ENCODE measurements at regions not wholly inside any gene's neighbourhood (a gene's known extent, or its start where the extent isn't known, plus 50 kb on each side); places are given as distances from the start of the nearest gene placed in this dataset.

DNA sequence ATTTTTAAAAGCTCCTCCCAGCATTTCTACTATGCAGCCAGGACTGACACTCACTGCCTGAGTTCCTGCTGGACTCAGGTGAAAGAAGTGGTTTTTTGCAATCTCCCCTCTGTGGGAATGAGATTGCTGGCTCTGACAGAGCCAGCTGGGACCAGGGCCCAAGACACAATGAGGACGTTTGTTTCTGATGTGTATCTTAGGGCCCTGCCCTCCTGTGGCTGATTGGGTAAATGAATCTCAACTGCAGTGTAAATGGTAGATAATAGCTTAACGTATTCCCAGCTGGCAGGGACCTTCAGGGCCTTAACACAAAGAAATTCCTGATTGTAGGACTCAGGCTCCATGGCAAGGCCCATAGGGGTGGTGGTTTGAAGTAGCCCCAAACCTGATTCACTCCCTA lies 85.8 kb upstream of the PRPS1 start:
- Mint-ChIP-seq H3K27ac (no peak overlapping the region), H3K27me3 (no peaks in the 10 kb centered on the region), H3K36me3 (no peaks in the 10 kb centered on the region), H3K4me1 (no peaks in the 10 kb centered on the region), H3K4me3 (no peak overlapping the region), H3K9me3 (no peaks in the 10 kb centered on the region)

DNA sequence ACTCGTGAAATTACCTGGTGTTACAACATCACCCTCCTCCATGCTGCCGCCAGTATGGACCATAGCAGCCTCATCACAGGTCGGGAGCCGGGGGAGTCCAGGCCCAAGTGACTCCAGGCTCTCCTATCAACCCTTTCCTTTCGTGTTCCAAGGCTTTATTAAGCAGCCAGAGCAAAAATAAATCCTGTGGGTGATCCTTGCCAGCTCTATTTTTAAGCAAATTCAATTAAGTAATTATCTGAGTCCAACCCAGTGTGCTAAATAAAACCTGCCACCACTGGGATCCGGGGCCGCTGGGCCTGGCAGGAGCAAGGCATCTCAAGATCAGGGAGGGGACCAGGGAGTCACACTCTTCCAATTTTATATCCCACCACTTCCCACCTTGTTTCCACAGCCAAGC lies 80.7 kb upstream of the PRPS1 start:
- Mint-ChIP-seq H3K4me1 (peaks cover 0 to 1% (median 0%) of the 10 kb centered on the region in 3 donors), H3K27ac (no peak overlapping the region), H3K9me3 (no peaks in the 10 kb centered on the region), H3K27me3 (peaks cover 3% of the 10 kb centered on the region), H3K4me3 (no peak overlapping the region), H3K36me3 (no peaks in the 10 kb centered on the region)

DNA sequence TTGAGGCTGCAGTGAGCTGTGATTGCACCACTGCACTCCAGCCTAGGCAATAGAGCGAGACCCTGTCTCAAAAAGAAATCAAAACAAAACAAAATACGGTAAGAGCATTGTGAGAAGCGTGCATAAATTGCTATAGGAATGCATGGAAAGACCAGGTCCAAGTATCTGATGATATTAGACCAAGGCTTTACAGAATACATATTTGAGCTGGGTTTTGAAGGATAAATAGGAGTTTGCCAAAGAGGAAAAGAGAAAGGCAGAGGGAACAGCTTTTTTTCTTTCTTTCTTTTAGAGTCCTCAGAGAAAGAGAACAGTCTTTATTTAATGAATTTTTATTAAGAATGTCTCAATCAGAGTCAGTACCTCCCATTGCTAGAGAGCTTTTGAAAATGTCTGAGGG lies 79.5 kb upstream of the PRPS1 start:
- Mint-ChIP-seq H3K27me3 (peaks cover 3% of the 10 kb centered on the region), H3K27ac (no peak overlapping the region), H3K9me3 (no peaks in the 10 kb centered on the region), H3K4me1 (peaks cover 0 to 1% (median 0%) of the 10 kb centered on the region in 3 donors), H3K4me3 (no peak overlapping the region), H3K36me3 (no peaks in the 10 kb centered on the region)

DNA sequence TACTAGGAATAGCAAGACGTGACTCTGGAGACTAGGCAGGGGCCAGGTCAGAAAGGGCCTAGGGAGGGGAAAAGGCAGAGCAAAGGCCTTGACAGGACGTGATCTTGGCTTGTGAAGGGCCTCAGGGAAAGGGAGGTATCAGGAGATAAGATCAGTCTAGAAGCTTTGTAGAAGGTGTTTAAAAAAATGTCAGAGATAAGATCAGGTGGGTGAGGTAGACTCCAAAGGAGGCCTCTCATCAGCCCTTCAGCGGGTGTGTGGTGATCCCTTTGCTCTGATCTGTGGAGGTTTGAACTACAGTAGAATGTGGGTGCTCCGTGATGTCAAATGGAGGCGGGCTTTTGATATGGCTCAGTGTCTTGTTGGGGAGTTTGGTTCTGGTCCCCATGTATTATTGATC lies 78.8 kb upstream of the PRPS1 start:
- Mint-ChIP-seq H3K9me3 (no peaks in the 10 kb centered on the region), H3K4me1 (peaks cover 0 to 1% (median 0%) of the 10 kb centered on the region in 3 donors), H3K36me3 (no peaks in the 10 kb centered on the region), H3K27me3 (peaks cover 3% of the 10 kb centered on the region), H3K4me3 (no peak overlapping the region), H3K27ac (no peak overlapping the region)

DNA sequence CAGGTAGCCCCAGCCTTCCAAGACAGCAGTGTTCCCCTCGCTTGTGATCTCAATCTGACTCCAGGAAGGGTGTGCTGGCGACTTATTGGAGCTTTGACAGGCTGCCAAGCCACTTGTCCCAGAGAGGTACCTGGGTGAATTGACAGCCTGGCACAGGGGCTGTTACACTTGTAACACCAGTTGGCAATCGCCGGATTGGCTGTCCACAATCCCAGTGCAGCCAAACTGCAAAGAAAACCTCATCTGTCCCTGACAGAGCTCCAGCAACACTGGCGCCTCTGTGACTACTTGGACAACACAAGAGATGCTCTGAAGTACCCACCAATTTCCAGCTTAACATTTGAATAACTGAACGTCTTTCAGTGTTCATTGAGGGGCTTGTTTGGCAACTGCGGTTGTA lies 76.8 kb upstream of the PRPS1 start:
- no peak overlapping the region for H3K4me3 Mint-ChIP-seq
- H3K27ac Mint-ChIP-seq = no peak overlapping the region

DNA sequence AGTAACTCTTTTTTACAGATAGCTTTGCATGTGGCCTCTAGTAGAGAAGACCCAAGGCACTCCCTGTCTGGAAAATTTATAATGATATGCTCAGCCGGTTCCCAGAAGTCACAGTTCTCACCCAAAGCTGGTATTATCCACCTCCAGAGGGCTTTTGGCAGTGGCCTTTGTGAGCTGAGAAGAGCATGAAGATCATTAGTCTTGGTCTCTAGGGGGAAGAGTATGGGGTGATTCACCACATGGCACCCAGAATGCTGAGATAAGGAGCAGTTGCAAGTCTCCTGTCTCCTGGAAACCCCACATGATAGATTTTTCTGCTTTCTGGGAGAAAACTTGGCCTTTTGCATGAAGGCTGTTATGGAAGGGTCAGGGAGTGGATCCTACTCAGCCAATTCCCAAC lies 75.4 kb upstream of the PRPS1 start:
- Mint-ChIP-seq H3K27ac (no peak overlapping the region), H3K4me1 (peaks cover 0 to under 1% (median 0%) of the 10 kb centered on the region in 3 donors), H3K27me3 (peaks cover 8% of the 10 kb centered on the region), H3K9me3 (peaks cover 0 to 1% (median 0%) of the 10 kb centered on the region in 3 donors), H3K36me3 (no peaks in the 10 kb centered on the region), H3K4me3 (no peak overlapping the region)

More for the DNA sequence above, 76.8 kb upstream of the PRPS1 start:
- H3K27me3 Mint-ChIP-seq = peaks cover 8% of the 10 kb centered on the region
- H3K9me3 Mint-ChIP-seq = peaks cover 0 to 1% (median 0%) of the 10 kb centered on the region in 3 donors
- H3K4me1 Mint-ChIP-seq = peaks cover 0 to 1% (median 0%) of the 10 kb centered on the region in 3 donors
- H3K36me3 Mint-ChIP-seq = no peaks in the 10 kb centered on the region

DNA sequence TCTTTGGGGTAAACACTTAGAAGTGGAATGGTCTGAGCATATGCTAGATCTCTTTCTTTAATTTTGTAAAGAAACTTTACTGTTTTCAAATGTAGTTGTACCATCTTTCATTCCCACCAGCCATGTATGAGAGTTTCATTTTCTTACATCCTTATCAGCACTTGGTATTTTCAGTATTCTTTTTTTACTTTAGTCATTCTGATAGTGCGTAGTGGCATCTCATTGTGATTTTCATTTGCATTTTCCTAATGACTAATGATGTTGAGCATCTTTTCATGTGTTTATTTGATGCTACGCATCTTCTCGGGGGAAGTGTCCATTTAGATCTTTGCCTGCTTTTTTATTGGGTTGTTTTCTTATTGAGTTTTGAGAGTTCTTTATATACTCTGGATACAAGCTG lies 71.3 kb upstream of the PRPS1 start:
- no peaks in the 10 kb centered on the region for H3K4me1 Mint-ChIP-seq
- no peak overlapping the region for H3K4me3 Mint-ChIP-seq
- H3K27me3 Mint-ChIP-seq = peaks cover 5% of the 10 kb centered on the region
- peaks cover 0 to 1% (median 0%) of the 10 kb centered on the region in 3 donors for H3K9me3 Mint-ChIP-seq
- H3K36me3 Mint-ChIP-seq = no peaks in the 10 kb centered on the region
- no peak overlapping the region for H3K27ac Mint-ChIP-seq

DNA sequence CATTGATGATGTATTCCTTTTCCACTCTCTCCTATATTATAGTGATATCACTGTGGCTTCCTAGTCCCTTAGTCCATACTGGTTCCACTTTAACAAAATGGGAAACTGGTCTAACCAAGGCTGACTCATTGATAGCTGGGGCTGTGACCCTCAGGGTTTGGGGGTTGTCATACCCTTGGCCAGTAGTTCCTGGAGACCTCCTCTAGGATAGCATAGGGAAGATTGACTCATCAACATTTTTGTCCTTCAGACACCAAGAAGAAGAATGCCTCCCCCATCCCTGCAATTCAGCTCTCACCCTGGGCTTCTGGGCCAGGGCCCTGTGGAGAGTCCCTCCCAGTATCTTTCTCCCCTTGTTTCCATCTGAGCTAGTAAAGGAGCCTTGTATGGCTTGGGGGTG lies 68.8 kb upstream of the PRPS1 start:
- H3K27ac Mint-ChIP-seq = no peak overlapping the region
- peaks cover 8% of the 10 kb centered on the region for H3K27me3 Mint-ChIP-seq

DNA sequence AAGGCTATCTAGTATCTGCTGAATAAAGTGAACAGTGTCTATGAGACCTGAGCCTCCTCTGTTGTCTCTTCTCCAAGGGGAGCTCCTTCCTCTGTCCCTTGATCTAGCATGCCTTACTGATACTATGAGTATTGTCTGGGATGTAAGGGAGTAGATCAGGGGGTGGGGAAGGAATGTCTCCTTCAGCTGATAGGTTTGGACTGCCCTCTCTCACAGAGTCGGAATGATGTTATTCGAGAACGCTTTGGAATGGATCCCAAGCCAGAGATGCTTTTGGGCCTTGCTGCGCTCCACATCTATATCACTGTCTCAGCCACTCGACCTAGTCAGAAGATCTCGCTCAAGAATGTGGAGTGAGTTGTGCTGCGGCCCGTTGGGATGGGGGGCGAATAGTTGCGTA lies 68.3 kb upstream of the PRPS1 start:
- H3K27ac Mint-ChIP-seq = no peak overlapping the region
- H3K4me3 Mint-ChIP-seq = no peak overlapping the region
- H3K36me3 Mint-ChIP-seq = no peaks in the 10 kb centered on the region
- peaks cover 6% of the 10 kb centered on the region for H3K27me3 Mint-ChIP-seq
- no peaks in the 10 kb centered on the region for H3K4me1 Mint-ChIP-seq
- peaks cover 0 to under 1% (median 0%) of the 10 kb centered on the region in 3 donors for H3K9me3 Mint-ChIP-seq

More for the DNA sequence above, 68.8 kb upstream of the PRPS1 start:
- Mint-ChIP-seq H3K9me3 (peaks cover 0 to 1% (median 0%) of the 10 kb centered on the region in 3 donors), H3K36me3 (no peaks in the 10 kb centered on the region), H3K4me1 (no peaks in the 10 kb centered on the region), H3K4me3 (no peak overlapping the region)

DNA sequence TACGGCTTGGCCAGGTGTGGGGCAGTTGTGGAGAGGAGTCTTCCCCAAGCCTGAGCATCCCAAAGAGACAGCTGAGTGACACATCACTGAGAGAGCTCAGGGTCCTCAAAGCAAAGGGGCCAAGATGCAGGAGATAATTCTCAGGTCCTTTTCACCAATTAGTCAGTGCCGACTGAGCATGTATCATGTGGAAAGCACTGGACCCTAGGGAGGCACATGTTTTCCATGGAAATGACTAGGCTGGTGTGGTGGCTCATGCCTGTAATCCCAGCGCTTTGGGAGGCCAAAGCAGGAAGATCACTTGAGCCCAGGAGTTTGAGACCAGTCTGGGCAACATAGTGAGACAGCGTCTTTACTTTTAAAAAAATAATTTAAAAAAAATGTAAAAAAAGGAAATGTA lies 67.3 kb upstream of the PRPS1 start:
- Mint-ChIP-seq H3K27ac (no peak overlapping the region), H3K36me3 (no peaks in the 10 kb centered on the region), H3K9me3 (no peaks in the 10 kb centered on the region), H3K27me3 (peaks cover 6% of the 10 kb centered on the region), H3K4me1 (no peaks in the 10 kb centered on the region), H3K4me3 (no peak overlapping the region)

DNA sequence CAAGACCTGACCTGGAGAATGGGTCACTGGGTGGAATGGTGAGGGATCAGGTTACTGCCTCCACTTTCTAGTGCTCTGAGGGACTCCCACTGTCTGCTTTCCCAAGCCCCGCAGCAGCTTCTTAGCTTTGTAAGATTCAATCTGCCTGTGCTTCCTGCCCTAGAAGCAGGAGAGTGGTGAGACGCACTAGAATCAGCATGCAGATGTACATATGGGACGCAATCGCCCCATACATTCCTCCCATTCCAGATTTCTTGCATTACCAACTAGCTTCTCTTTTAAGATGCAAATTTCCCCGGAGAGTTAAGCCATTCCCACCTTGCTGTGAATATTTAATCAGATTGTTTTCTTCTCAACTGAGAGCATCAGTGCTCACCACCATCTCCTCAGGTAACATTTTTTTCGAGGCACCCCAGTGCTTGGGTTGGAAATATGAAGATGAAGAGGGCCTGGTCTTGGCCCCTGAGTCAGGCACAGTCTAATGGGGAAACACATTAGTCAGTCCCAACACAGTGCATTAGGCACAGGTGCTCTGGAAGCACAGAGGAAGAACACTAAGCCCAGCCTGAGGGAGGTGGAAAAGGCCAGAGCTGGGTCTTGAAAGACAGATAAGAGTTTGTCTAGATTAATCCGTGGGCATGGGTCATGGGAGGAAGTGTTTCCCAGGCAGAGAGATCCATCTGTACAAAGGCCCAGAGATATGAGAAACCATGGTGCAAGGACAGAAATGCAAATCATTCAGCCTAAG lies 66.7 kb upstream of the PRPS1 start:
- H3K27ac Mint-ChIP-seq = no peak overlapping the region

DNA sequence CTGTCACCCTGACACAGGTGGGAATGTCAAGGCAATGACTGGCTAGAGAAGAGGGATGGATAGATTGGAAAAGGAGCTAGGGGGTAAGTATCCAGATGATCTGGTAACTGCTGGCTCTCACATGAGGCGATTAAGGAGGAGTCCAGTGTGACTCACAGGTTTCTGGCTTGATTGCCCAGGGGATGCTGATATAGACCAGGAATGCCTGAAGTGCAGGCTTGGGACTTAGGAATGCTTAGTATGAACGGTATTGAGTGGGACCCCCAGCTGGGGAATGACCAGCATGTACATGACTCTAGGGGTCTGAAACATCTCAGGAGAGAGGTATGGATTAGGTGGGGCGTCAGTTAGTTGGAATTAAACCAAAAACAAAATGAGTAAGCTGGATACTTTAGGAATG lies 65.8 kb upstream of the PRPS1 start:
- Mint-ChIP-seq H3K27ac (no peak overlapping the region), H3K9me3 (no peaks in the 10 kb centered on the region), H3K4me1 (no peaks in the 10 kb centered on the region), H3K4me3 (no peak overlapping the region), H3K27me3 (peaks cover 7% of the 10 kb centered on the region), H3K36me3 (no peaks in the 10 kb centered on the region)

More for the DNA sequence above, 66.7 kb upstream of the PRPS1 start:
- Mint-ChIP-seq H3K36me3 (no peaks in the 10 kb centered on the region), H3K4me3 (no peak overlapping the region), H3K9me3 (no peaks in the 10 kb centered on the region), H3K27me3 (peaks cover 7% of the 10 kb centered on the region), H3K4me1 (no peaks in the 10 kb centered on the region)

DNA sequence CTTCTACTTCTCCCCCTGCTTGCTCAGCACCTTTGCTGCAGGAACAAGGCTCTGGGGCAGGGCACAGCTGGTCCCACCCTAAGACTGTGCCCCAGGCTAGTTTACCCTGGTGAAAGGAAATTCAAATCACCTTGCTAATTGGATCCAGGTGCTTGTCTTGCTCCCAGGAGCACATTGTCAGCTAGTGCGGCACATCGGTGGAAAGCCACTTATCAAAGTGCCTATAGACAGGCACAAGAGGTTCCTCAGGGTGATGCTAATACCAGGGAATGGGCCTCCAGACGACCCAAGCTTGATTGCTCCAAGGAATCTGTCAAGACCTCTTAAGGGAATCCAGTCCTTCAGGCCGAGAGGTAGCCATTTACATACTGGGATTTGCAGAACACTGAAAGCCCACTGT lies 64.5 kb upstream of the PRPS1 start:
- Mint-ChIP-seq H3K27ac (no peak overlapping the region), H3K4me1 (no peaks in the 10 kb centered on the region), H3K36me3 (no peaks in the 10 kb centered on the region), H3K27me3 (peaks cover 7% of the 10 kb centered on the region), H3K9me3 (no peaks in the 10 kb centered on the region), H3K4me3 (no peak overlapping the region)

DNA sequence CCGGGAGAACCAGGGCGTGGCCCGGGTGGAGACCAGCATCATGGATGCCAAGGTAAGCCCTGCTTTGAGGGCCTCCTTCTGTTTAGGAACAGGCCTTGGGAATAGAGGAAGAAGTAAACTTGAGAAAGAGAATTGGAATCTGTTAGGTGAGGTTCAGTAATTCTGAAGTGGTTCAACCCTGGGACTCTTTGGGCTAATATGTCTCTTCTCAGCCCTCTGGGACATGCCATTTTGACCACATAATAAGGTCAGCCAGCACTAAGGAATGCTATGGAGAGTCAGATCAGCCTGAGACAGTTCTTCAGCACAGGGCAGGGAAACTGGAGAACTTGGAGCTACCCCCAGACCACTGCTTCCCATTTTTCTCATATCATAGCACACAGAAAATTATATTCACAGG lies 63.3 kb upstream of the PRPS1 start:
- H3K27me3 Mint-ChIP-seq = peaks cover 7% of the 10 kb centered on the region
- H3K27ac Mint-ChIP-seq = no peak overlapping the region
- no peaks in the 10 kb centered on the region for H3K4me1 Mint-ChIP-seq

DNA sequence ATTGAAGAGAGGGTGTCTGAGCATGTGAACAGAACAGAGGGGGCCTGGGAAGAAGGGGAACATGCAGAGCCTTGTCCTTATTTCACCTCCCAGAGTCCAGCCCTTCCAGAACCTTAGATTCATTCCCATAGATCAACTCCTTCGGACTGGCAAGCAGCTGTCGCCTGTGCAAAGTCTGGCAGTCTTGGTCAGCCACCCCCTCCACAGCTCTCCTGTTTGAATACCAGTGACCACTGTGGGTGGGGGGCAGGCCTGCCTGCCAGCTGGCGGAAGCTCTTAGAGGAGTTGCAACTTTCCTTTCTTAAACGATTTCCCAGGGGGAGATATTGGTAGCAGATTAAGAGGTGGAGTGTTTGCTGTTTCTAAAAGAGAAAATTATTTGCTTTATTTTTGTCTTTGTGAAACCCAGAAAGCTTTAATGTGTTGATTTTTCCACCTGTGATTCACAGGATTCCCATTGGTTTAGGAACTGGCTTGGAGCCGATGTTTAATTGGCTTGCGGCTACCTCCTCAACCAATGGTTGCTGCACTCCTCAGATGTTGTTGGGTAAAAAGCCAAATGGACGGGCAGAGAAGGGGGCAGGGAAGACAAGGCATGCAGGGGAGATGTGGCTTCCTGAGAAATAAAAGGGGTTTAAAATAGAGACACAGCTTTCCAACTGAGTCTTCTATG lies 62.2 kb upstream of the PRPS1 start:
- Mint-ChIP-seq H3K27ac (no peak overlapping the region), H3K36me3 (no peaks in the 10 kb centered on the region), H3K4me1 (no peaks in the 10 kb centered on the region), H3K9me3 (no peaks in the 10 kb centered on the region), H3K27me3 (peaks cover 7% of the 10 kb centered on the region), H3K4me3 (no peak overlapping the region)

More for the DNA sequence above, 63.3 kb upstream of the PRPS1 start:
- H3K9me3 Mint-ChIP-seq = no peaks in the 10 kb centered on the region
- H3K4me3 Mint-ChIP-seq = no peak overlapping the region
- H3K36me3 Mint-ChIP-seq = no peaks in the 10 kb centered on the region
